GM12878 (cell line): ENCODE measurements at regions not wholly inside any gene's neighbourhood (a gene's known extent, or its start where the extent isn't known, plus 50 kb on each side); places are given as distances from the start of the nearest gene placed in this dataset.

Experiments used
- ATAC-seq: fragments of 200-7000 bp; cut with Tn5 transposase; 3 replicates; pipeline ENCODE4 v1.9.1; 2020; ENCODE audit warnings: mild to moderate bottlenecking, moderate library complexity
- BruUV-seq: library from RNA; stranded (reverse); fragments of 400-500 nt; replicated peaks from 2 replicates; lab custom pipeline; 2021; lab: Mats Ljungman, UMichigan
- CTCF ChIA-PET: fragments of 300-600 bp; sonication (Branson Sonifier 250); formaldehyde crosslinking; extraction: SDS; loops from one replicate; lab custom pipeline; 2021; ENCODE audit warnings: inconsistent platforms; lab: Yijun Ruan, JAX
- POLR2A ChIA-PET: fragments of 350-600 bp; formaldehyde crosslinking; extraction: SDS; loops from one replicate; lab custom pipeline; 2021; ENCODE audit warnings: inconsistent platforms; lab: Charles Lee
- RAD21 ChIA-PET: fragments of 300-600 bp; sonication (Branson Sonifier 250); formaldehyde crosslinking; loops from one replicate; lab custom pipeline; 2023; ENCODE audit warnings: antibody characterized with exemption; ENCODE audit not compliant: unreplicated experiment; lab: Charles Lee
- SMC1A ChIA-PET: fragments of 300-600 bp; sonication (Branson Sonifier 250); formaldehyde crosslinking; loops from one replicate; lab custom pipeline; 2023; ENCODE audit not compliant: unreplicated experiment, uncharacterized antibody; lab: Charles Lee
- DNase-seq: peaks from one replicate; pipeline ENCODE4 v3.0.0-alpha.2; 2011; ENCODE audit warnings: low read depth, low spot score
- FAIRE-seq: peaks from 3 replicates; lab custom pipeline; 2011; peaks lifted over from hg19 to GRCh38; lab: Jason Lieb, UNC
- H2AFZ ChIP-seq: 2 replicates; pipeline ENCODE4 v1.6.0; 2011; ENCODE audit warnings: low read depth, low read length, control low read depth; ENCODE audit not compliant: control insufficient read depth
- H3K27ac ChIP-seq: 2 replicates; pipeline ENCODE4 v1.5.1; 2011; ENCODE audit warnings: control low read depth; ENCODE audit not compliant: control insufficient read depth, insufficient read depth
- H3K27me3 ChIP-seq, 2 experiments: replicated peaks in 1 of 2; 2 replicates each; pipeline versions ENCODE4 v1.6.0 to v1.6.1; 2011; ENCODE audit warnings: low read length in 1 of 2; ENCODE audit not compliant: control insufficient read depth in 2 of 2, insufficient read depth in 2 of 2
- H3K36me3 ChIP-seq, 2 experiments: 2 replicates each; pipeline ENCODE4 v1.5.1; 2011; ENCODE audit warnings: low read length in 1 of 2; ENCODE audit not compliant: control insufficient read depth in 2 of 2, insufficient read depth in 2 of 2
- H3K4me1 ChIP-seq: 2 replicates; pipeline ENCODE4 v1.6.1; 2011; ENCODE audit warnings: mild to moderate bottlenecking, low read length, moderate library complexity, mixed read lengths; ENCODE audit not compliant: control insufficient read depth, insufficient read depth
- H3K4me2 ChIP-seq: 2 replicates; pipeline ENCODE4 v1.6.0; 2011; ENCODE audit warnings: control low read depth; ENCODE audit not compliant: control insufficient read depth, insufficient read depth
- H3K4me3 ChIP-seq: fragments of 200-600 bp; sonication (generic); 2 replicates; pipeline ENCODE4 v1.5.1; 2016
- H3K79me2 ChIP-seq: 2 replicates; pipeline ENCODE4 v1.6.0; 2011; ENCODE audit warnings: low read length; ENCODE audit not compliant: control insufficient read depth, insufficient read depth
- H3K9ac ChIP-seq: 2 replicates; pipeline ENCODE4 v1.8.0; 2011; ENCODE audit warnings: low read length, control low read depth, mixed read lengths; ENCODE audit not compliant: control insufficient read depth, insufficient read depth
- H3K9me3 ChIP-seq: replicated peaks from 3 replicates; pipeline ENCODE4 v1.5.1; 2011; ENCODE audit warnings: mild to moderate bottlenecking, low read length; ENCODE audit not compliant: control insufficient read depth, insufficient read depth
- H4K20me1 ChIP-seq: 2 replicates; pipeline ENCODE4 v1.6.0; 2011; ENCODE audit not compliant: control insufficient read depth, insufficient read depth
- EED ChIP-seq: sonication (generic); IDR thresholded peaks from 2 replicates; pipeline ENCODE4 v1.6.1; 2016; ENCODE audit warnings: antibody characterized with exemption, low read depth
- ETV6 ChIP-seq, 2 experiments: fragments of 450-650 bp in 1 of 2; IDR thresholded peaks in 1 of 2; conservative IDR thresholded peaks in 1 of 2; 2 replicates each; pipeline ENCODE4 v1.6.1; 2014; ENCODE audit warnings: antibody characterized with exemption in 1 of 2, borderline replicate concordance in 1 of 2, low read depth in 1 of 2, mild to moderate bottlenecking in 1 of 2, moderate library complexity in 1 of 2
- KAT2A ChIP-seq: conservative IDR thresholded peaks from 2 replicates; pipeline ENCODE4 v1.6.1; 2011; ENCODE audit warnings: low read depth, low read length; ENCODE audit not compliant: control insufficient read depth
- POLR2A ChIP-seq: IDR thresholded peaks from 2 replicates; pipeline ENCODE4 v1.6.1; 2011; ENCODE audit warnings: low read depth, mild to moderate bottlenecking, low read length
- ZBTB11 ChIP-seq: fragments of 450-650 bp; formaldehyde crosslinking; IDR thresholded peaks from 2 replicates; pipeline ENCODE4 v1.5.0; 2022; ENCODE audit warnings: mild to moderate bottlenecking, missing genetic modification characterization
- ZSCAN29 ChIP-seq: fragments of 450-650 bp; IDR thresholded peaks from 2 replicates; pipeline ENCODE4 v1.6.1; 2017; ENCODE audit warnings: mild to moderate bottlenecking, moderate library complexity
- WGBS: methylation state at CpG from one replicate; pipeline ENCODE4 v1.1.6; 2016; ENCODE audit warnings: low lambda C conversion rate; ENCODE audit not compliant: insufficient replicate concordance, insufficient coverage; ENCODE audit errors: missing lambda C conversion rate; 5-methylcytosine and 5-hydroxymethylcytosine counted together
- in situ Hi-C: fragments of 300-500 bp; cut with MboI; formaldehyde crosslinking; loops from 9 replicates; pipeline ENCODE4 v1.14.3; 2018; ENCODE audit warnings: mixed read lengths
- intact Hi-C: fragments of 100-400 bp; cut with micrococcal nuclease; formaldehyde crosslinking; loops from one replicate; pipeline ENCODE4 v1.14.2; 2022; ENCODE audit not compliant: unreplicated experiment

- Histone ChIP-seq H3K9me3 (no peaks in the 10 kb centered on the region), H2AFZ (no peak overlapping the region), H4K20me1 (no peaks in the 10 kb centered on the region), H3K27ac (no peak overlapping the region), H3K36me3 (no peaks in the 10 kb centered on the region), H3K4me3 (no peak overlapping the region), H3K9ac (no peak overlapping the region), H3K4me1 (no peaks in the 10 kb centered on the region), H3K4me2 (no peak overlapping the region), H3K27me3 (peaks cover 0 to 6% of the 10 kb centered on the region in 2 experiments; a peak in 2 of 4 replicates), H3K79me2 (no peaks in the 10 kb centered on the region)
- in situ Hi-C loops (no loop called here), intact Hi-C loops (no loop called here)
- no TSS peak for BruUV-seq
- RAD21 ChIA-PET = interaction anchor here (0.6 to 8.8 kb wide), 5 partner anchors 10 to 989 kb away, joined by 3 to 206 read pairs (median 8); partner anchors contain the start of gene ARHGEF3
- TF ChIP-seq KAT2A = no peak
- TF ChIP-seq POLR2A = no peak
- no peak for TF ChIP-seq ZBTB11
- no peak for TF ChIP-seq EED
- TF ChIP-seq ZSCAN29 = no peak
- no peak for TF ChIP-seq ETV6 (conservative IDR thresholded peaks at IDR 0.05 in 1 of 2, IDR thresholded peaks at IDR 0.05 in 1 of 2; ENCODE audit: borderline replicate concordance in 1 of 2, low read depth in 1 of 2)
- FAIRE-seq (no peak), DNase-seq (no peak), ATAC-seq (no peak)
- 36% methylated on average over 5 of the region's 5 CpGs for WGBS
- CTCF ChIA-PET = interaction anchor here (0.7 to 7.8 kb wide), 8 partner anchors 9 to 283 kb away, joined by 3 to 231 read pairs (median 10); partner anchors contain the start of gene ARHGEF3
- POLR2A ChIA-PET = interaction anchor here (1.3 kb wide), 1 partner anchor 182 kb away, joined by 5 read pairs; no protein-coding TSS in a partner anchor
- SMC1A ChIA-PET = interaction anchor here (0.8 to 8.8 kb wide), 14 partner anchors 9 to 283 kb away, joined by 3 to 182 read pairs (median 4); partner anchors contain the start of gene ARHGEF3
Measured at GRCh38 chr3:56986347-56986746, 74.1 kb upstream of the SPATA12 start.
